Activated T-cell treated with anti-CD3 and anti-CD28 coated beads, Interleukin-2, amount 50 U/mL, for 48 hours (primary cell): ENCODE measurements at regions not wholly inside any gene's neighbourhood (a gene's known extent, or its start where the extent isn't known, plus 50 kb on each side); places are given as distances from the start of the nearest gene placed in this dataset.

Experiments
- DNase-seq, 2 experiments: peaks; one replicate each; pipeline ENCODE4 v3.0.0-alpha.2; 2020

GRCh38 chr13:39981056-39981455 is 325.6 kb downstream of the COG6 start:
- no peak for DNase-seq

- no peak for DNase-seq
Observed at GRCh38 chr13:39982745-39983144, 327.3 kb downstream of the COG6 start.

GRCh38 chr13:39985071-39985470 is 329.6 kb downstream of the COG6 start:
- DNase-seq, result no peak

GRCh38 chr13:39988351-39988750 is 332.9 kb downstream of the COG6 start:
- no peak for DNase-seq

- DNase-seq, result no peak
Observed at GRCh38 chr13:39998166-39998565, 342.7 kb downstream of the COG6 start.

GRCh38 chr13:40002016-40002415 is 346.6 kb downstream of the COG6 start:
- DNase-seq, result no peak

- no peak for DNase-seq
Observed at GRCh38 chr13:40013554-40013953, 358.1 kb downstream of the COG6 start.

- DNase-seq, result no peak
Observed at GRCh38 chr13:40016953-40017660, 361.6 kb downstream of the COG6 start.

GRCh38 chr13:40017662-40018262 is 362.3 kb downstream of the COG6 start:
- no peak for DNase-seq

- DNase-seq, result no peak
Observed at GRCh38 chr13:40023595-40024203, 368.2 kb downstream of the COG6 start.

GRCh38 chr13:40024204-40024966 is 368.9 kb downstream of the COG6 start:
- DNase-seq, result no peak

- DNase-seq, result no peak
Observed at GRCh38 chr13:40024967-40025714, 369.7 kb downstream of the COG6 start.

- DNase-seq, result peak; percentile 71 to 77
Observed at GRCh38 chr13:40026174-40026585, 370.7 kb downstream of the COG6 start.

- DNase-seq, result peak; percentile 72 to 75
Observed at GRCh38 chr13:40026741-40027140, 371.3 kb downstream of the COG6 start.

GRCh38 chr13:40028446-40028845 is 373.0 kb downstream of the COG6 start:
- no peak for DNase-seq

- no peak for DNase-seq
Observed at GRCh38 chr13:40031031-40031430, 375.6 kb downstream of the COG6 start.

- no peak for DNase-seq
Observed at GRCh38 chr13:40039061-40039460, 383.6 kb downstream of the COG6 start.

GRCh38 chr13:40042991-40043390 is 387.5 kb downstream of the COG6 start:
- no peak for DNase-seq

GRCh38 chr13:40043764-40044163 is 388.3 kb downstream of the COG6 start:
- DNase-seq, result no peak

- DNase-seq, result no peak
Observed at GRCh38 chr13:40047322-40047771, 391.9 kb downstream of the COG6 start.

- DNase-seq, result no peak
Observed at GRCh38 chr13:40048551-40048950, 393.1 kb downstream of the COG6 start.

- DNase-seq, result no peak
Observed at GRCh38 chr13:40052954-40053353, 397.5 kb downstream of the COG6 start.

- DNase-seq, result no peak
Observed at GRCh38 chr13:40053401-40053800, 397.9 kb downstream of the COG6 start.
